ENCODE measurements at regions not wholly inside any gene's neighbourhood (a gene's known extent, or its start where the extent isn't known, plus 50 kb on each side); places are given as distances from the start of the nearest gene placed in this dataset.

- TF ChIP-seq POLR2A (IDR thresholded peaks at IDR 0.05): no peak
- no peak for TF ChIP-seq CTCF (IDR thresholded peaks at IDR 0.05)
- no peak for DNase-seq (ENCODE audit: low spot score in 2 of 2)
- WGBS, 2 donors: 84 to 89% methylated on average over 2 of the region's 2 CpGs
- H3K4me3 ChIP-seq (ENCODE audit: low read depth, poor library complexity, severe bottlenecking): no peak overlapping the region
- intact Hi-C loops (cut with DNase I; ENCODE audit: low total_unique reads): no loop called here
These were observed 340.2 kb downstream of the TBC1D32 start for GRCh38 chr6:120993929-120994572.

- TF ChIP-seq CTCF (IDR thresholded peaks at IDR 0.05) (no peak), POLR2A (IDR thresholded peaks at IDR 0.05) (no peak)
- H3K4me3 ChIP-seq (ENCODE audit: low read depth, poor library complexity, severe bottlenecking): no peak overlapping the region
- no peak for DNase-seq (ENCODE audit: low spot score in 2 of 2)
- intact Hi-C loops (cut with DNase I; ENCODE audit: low total_unique reads): no loop called here
These were observed 342.0 kb downstream of the TBC1D32 start for GRCh38 chr6:120992257-120992656.

GRCh38 chr6:120990866-120991265 is 343.4 kb downstream of the TBC1D32 start:
- intact Hi-C loops (cut with DNase I; ENCODE audit: low total_unique reads): no loop called here
- no peak for DNase-seq (ENCODE audit: low spot score in 2 of 2)
- no peak overlapping the region for H3K4me3 ChIP-seq (ENCODE audit: low read depth, poor library complexity, severe bottlenecking)
- TF ChIP-seq POLR2A (IDR thresholded peaks at IDR 0.05): no peak
- no peak for TF ChIP-seq CTCF (IDR thresholded peaks at IDR 0.05)
- 90 to 94% methylated on average over 5 of the region's 5 CpGs for WGBS, 2 donors

- no peak overlapping the region for H3K4me3 ChIP-seq (ENCODE audit: low read depth, poor library complexity, severe bottlenecking)
- no peak for DNase-seq (ENCODE audit: low spot score in 2 of 2)
- TF ChIP-seq CTCF (IDR thresholded peaks at IDR 0.05) (no peak), POLR2A (IDR thresholded peaks at IDR 0.05) (no peak)
- intact Hi-C loops (cut with DNase I; ENCODE audit: low total_unique reads): no loop called here
These were observed 352.4 kb downstream of the TBC1D32 start for GRCh38 chr6:120981835-120982234.

GRCh38 chr6:120966321-120966720 is 368.0 kb downstream of the TBC1D32 start:
- no peak for DNase-seq (ENCODE audit: low spot score in 2 of 2)
- TF ChIP-seq CTCF (IDR thresholded peaks at IDR 0.05) (no peak), POLR2A (IDR thresholded peaks at IDR 0.05) (no peak)
- intact Hi-C loops (cut with DNase I; ENCODE audit: low total_unique reads): no loop called here
- H3K4me3 ChIP-seq (ENCODE audit: low read depth, poor library complexity, severe bottlenecking): no peak overlapping the region

- intact Hi-C loops (cut with DNase I; ENCODE audit: low total_unique reads): no loop called here
- WGBS, 2 donors: 68 to 71% methylated on average over 3 of the region's 3 CpGs
- H3K4me3 ChIP-seq (ENCODE audit: low read depth, poor library complexity, severe bottlenecking): no peak overlapping the region
- TF ChIP-seq CTCF (IDR thresholded peaks at IDR 0.05) (no peak), POLR2A (IDR thresholded peaks at IDR 0.05) (no peak)
- no peak for DNase-seq (ENCODE audit: low spot score in 2 of 2)
These were observed 368.5 kb downstream of the TBC1D32 start for GRCh38 chr6:120965814-120966213.

Data from lower leg skin (tissue), 4 donors.